Uterus (tissue), 3 donors: ENCODE measurements at regions not wholly inside any gene's neighbourhood (a gene's known extent, or its start where the extent isn't known, plus 50 kb on each side); places are given as distances from the start of the nearest gene placed in this dataset.
"Not testable (repeated sequence)": the region's sequence is repeated elsewhere in the genome, so short reads cannot be mapped to it uniquely, and the experiment has no call there.

Experiments used
- DNase-seq, 2 donors: peaks; one replicate each; pipeline ENCODE4 v3.0.0-alpha.2; 2019 to 2020
- H3K27ac ChIP-seq, 2 donors: fragments of 200-600 bp; sonication (generic); 1 replicate in 1 of 2; 2 replicates in 1 of 2; pipeline ENCODE4 v1.5.1; 2016 to 2018
- H3K27me3 ChIP-seq, 2 donors: fragments of 200-600 bp; sonication (generic); one replicate each; pipeline ENCODE4 v1.5.1; 2018 to 2019; ENCODE audit warnings: control low read depth in 1 of 2
- H3K36me3 ChIP-seq, 2 donors: fragments of 200-600 bp; sonication (generic); one replicate each; pipeline ENCODE4 v1.5.1; 2019; ENCODE audit warnings: control low read depth in 1 of 2
- H3K4me1 ChIP-seq, 2 donors: fragments of 200-600 bp; sonication (generic); one replicate each; pipeline ENCODE4 v1.5.1; 2018 to 2019; ENCODE audit warnings: control low read depth in 1 of 2
- H3K4me3 ChIP-seq, 2 donors: fragments of 200-600 bp; sonication (generic); 1 replicate in 1 of 2; 2 replicates in 1 of 2; pipeline ENCODE4 v1.5.1; 2018 to 2019; ENCODE audit warnings: mild to moderate bottlenecking in 1 of 2
- H3K9me3 ChIP-seq, 2 donors: fragments of 200-600 bp; sonication (generic); one replicate each; pipeline ENCODE4 v1.5.1; 2019; ENCODE audit warnings: control low read depth in 1 of 2
- CTCF ChIP-seq, 4 experiments: fragments of 200-600 bp in 2 of 4; fragments of 450-650 bp in 2 of 4; sonication (generic) in 2 of 4; IDR thresholded peaks; one replicate each; pipeline ENCODE4 v1.5.1; 2016 to 2019; ENCODE audit warnings: antibody characterized with exemption in 4 of 4, mild to moderate bottlenecking in 2 of 4, moderate library complexity in 1 of 4
- POLR2A ChIP-seq, 2 donors: fragments of 450-650 bp; IDR thresholded peaks; one replicate each; pipeline ENCODE4 v1.6.1; 2016; ENCODE audit warnings: antibody characterized with exemption in 2 of 2, mild to moderate bottlenecking in 1 of 2, moderate library complexity in 1 of 2
- intact Hi-C: fragments of 100-400 bp; cut with DNase I; formaldehyde crosslinking; loops from one replicate; pipeline ENCODE4 v1.15.1; 2023; ENCODE audit warnings: low total_unique reads
- donor health status: DM: yes; HTN: yes; CAD: no.

GRCh38 chr10:84632866-84633265, 304.5 kb downstream of the CCSER2 start:
- intact Hi-C loops: no loop called here
- H3K27ac ChIP-seq: no peak overlapping the region
- H3K4me3 ChIP-seq: no peak overlapping the region
- DNase-seq: no peak
- no peaks in the 10 kb centered on the region for H3K36me3 ChIP-seq
- H3K27me3 ChIP-seq: no peaks in the 10 kb centered on the region
- H3K4me1 ChIP-seq: no peaks in the 10 kb centered on the region
- no peaks in the 10 kb centered on the region for H3K9me3 ChIP-seq
- TF ChIP-seq CTCF (IDR thresholded peaks at IDR 0.05) (no peak), POLR2A (IDR thresholded peaks at IDR 0.05) (no peak)

DNA sequence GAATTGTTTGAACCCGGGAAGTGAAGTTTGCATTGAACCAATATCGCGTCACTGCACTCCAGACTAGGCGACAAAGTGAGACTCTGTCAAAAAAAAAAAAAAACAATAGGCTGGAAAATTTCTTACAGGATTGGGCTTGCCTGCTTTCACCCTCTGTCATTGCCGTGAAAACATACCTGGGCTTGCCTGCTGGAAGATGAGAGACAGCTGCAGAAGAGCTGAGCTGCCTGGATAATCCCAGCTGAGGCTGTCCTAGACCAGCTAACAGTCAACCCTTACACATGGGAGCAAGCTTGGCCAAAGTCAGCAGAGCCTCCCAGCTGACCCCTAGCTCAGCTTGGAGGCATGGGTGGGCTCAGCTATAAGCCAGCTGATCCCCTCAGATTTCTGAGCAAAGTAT, 306.2 kb downstream of the CCSER2 start:
- no peaks in the 10 kb centered on the region for H3K27me3 ChIP-seq
- no peak for DNase-seq
- no peaks in the 10 kb centered on the region for H3K9me3 ChIP-seq
- H3K36me3 ChIP-seq: no peaks in the 10 kb centered on the region
- no peak overlapping the region for H3K27ac ChIP-seq
- TF ChIP-seq CTCF (IDR thresholded peaks at IDR 0.05): no peak
- no peak for TF ChIP-seq POLR2A (IDR thresholded peaks at IDR 0.05)
- intact Hi-C loops: no loop called here
- H3K4me3 ChIP-seq: no peak overlapping the region
- H3K4me1 ChIP-seq: no peaks in the 10 kb centered on the region

GRCh38 chr10:84650628-84651027, 322.2 kb downstream of the CCSER2 start:
- H3K36me3 ChIP-seq, DNase-seq, H3K9me3 ChIP-seq, H3K4me1 ChIP-seq, intact Hi-C loops, H3K27me3 ChIP-seq, H3K27ac ChIP-seq, H3K4me3 ChIP-seq: not testable (repeated sequence)

DNA sequence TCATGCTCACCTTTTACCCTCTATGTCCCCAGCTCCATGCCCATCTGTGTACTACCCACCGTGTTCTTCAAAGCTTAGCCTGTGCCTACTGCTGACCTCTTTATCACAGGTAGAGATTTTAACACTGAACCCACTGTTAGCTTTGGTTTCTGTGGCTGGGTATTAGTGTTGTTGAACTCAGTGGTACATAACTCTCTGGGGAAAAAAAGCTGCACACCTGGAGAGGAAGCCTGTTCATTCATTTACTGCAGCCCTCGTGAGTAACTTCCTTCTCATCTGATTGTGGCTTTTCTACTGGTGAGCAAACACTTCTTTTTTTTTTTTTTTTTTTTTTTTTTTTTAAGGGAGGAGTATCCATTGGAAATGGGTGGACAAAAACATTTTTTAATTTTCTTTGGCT, 326.3 kb downstream of the CCSER2 start:
- no peak overlapping the region for H3K27ac ChIP-seq
- H3K4me3 ChIP-seq: no peak overlapping the region
- DNase-seq: no peak
- no peak for TF ChIP-seq POLR2A (IDR thresholded peaks at IDR 0.05)
- TF ChIP-seq CTCF (IDR thresholded peaks at IDR 0.05): no peak
- H3K9me3 ChIP-seq: no peaks in the 10 kb centered on the region
- H3K4me1 ChIP-seq: no peaks in the 10 kb centered on the region
- intact Hi-C loops: loop anchor here (1.0 kb wide), 1 partner anchor 29 kb away; no protein-coding TSS in a partner anchor
- no peaks in the 10 kb centered on the region for H3K27me3 ChIP-seq
- H3K36me3 ChIP-seq: no peaks in the 10 kb centered on the region

DNA sequence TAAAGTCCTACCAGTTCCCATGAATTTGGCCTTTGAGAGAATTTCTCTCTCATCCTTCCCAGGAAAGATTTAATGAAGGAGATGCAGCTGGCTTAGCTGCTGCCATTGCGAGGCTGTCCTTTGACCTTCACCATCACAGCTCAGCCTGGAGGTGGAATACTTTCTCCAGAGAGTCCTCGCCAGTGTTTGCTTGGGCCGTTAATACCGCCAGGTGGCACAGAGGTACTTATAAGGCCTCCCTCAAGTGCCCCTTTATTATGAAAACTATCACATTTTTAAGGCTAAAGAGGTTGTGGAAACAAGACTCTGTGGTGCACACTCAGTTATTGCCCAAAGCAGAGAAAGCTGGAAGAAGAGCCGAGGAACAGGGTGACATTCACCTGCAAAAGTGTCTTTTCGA, 330.6 kb downstream of the CCSER2 start:
- H3K9me3 ChIP-seq: no peaks in the 10 kb centered on the region
- H3K27me3 ChIP-seq: no peaks in the 10 kb centered on the region
- H3K4me3 ChIP-seq: no peak overlapping the region
- no peaks in the 10 kb centered on the region for H3K36me3 ChIP-seq
- TF ChIP-seq CTCF (IDR thresholded peaks at IDR 0.05): no peak
- H3K27ac ChIP-seq: no peak overlapping the region
- intact Hi-C loops: no loop called here
- DNase-seq: no peak
- H3K4me1 ChIP-seq: no peaks in the 10 kb centered on the region
